ENCODE measurements at regions not wholly inside any gene's neighbourhood (a gene's known extent, or its start where the extent isn't known, plus 50 kb on each side); places are given as distances from the start of the nearest gene placed in this dataset.

- Histone ChIP-seq H3K27ac (ENCODE audit: control insufficient read depth, insufficient read depth, low read length) (no peak overlapping the region), H2AFZ (ENCODE audit: control insufficient read depth, low read length) (no peak overlapping the region), H3K4me2 (ENCODE audit: control insufficient read depth, extremely low read depth, insufficient read depth, low read depth, low read length) (no peak overlapping the region), H3K4me1 (ENCODE audit: control insufficient read depth, extremely low read depth, insufficient read depth, low read length) (no peaks in the 10 kb centered on the region), H3K9ac (ENCODE audit: control insufficient read depth, extremely low read depth, insufficient read depth, low read length) (no peak overlapping the region), H3K9me3 (ENCODE audit: control insufficient read depth, low read depth, low read length) (no peaks in the 10 kb centered on the region), H3K27me3 (ENCODE audit: control insufficient read depth, extremely low read depth, insufficient read depth, low read length) (no peaks in the 10 kb centered on the region), H3K4me3 (ENCODE audit: control insufficient read depth in 2 of 3, extremely low read depth in 1 of 3, insufficient read depth in 2 of 3, low read depth in 1 of 3, low read length in 3 of 3) (no peak overlapping the region), H3K36me3 (ENCODE audit: control insufficient read depth in 2 of 2, extremely low read depth in 1 of 2, insufficient read depth in 2 of 2, low read length in 2 of 2) (no peaks in the 10 kb centered on the region), H4K20me1 (ENCODE audit: control insufficient read depth, extremely low read depth, insufficient read depth, low read length) (no peaks in the 10 kb centered on the region), H3K79me2 (ENCODE audit: control insufficient read depth, insufficient read depth, low read length) (no peaks in the 10 kb centered on the region), H3K9me1 (ENCODE audit: control insufficient read depth, extremely low read depth, insufficient read depth, low read length) (no peaks in the 10 kb centered on the region)
- DNase-seq (ENCODE audit: low read depth, low spot score) (no peak), FAIRE-seq (no peak)
- dilution Hi-C loops (cut with MboI; ENCODE audit: extremely low pct_ligation_motif_present, low sequenced_read_pairs) = no loop called here
- no peak for TF ChIP-seq CTCF (optimal IDR thresholded peaks at IDR 0.05 in 1 of 3, IDR thresholded peaks at IDR 0.05 in 1 of 3, conservative IDR thresholded peaks at IDR 0.05 in 1 of 3; ENCODE audit: extremely low read depth in 1 of 3, insufficient read depth in 2 of 3, low read length in 3 of 3)
- no peak for TF ChIP-seq EZH2 (IDR thresholded peaks at IDR 0.05; ENCODE audit: low read length)
Observed at GRCh38 chr3:170766823-170767575, 103.0 kb downstream of the RPL22L1 start.

GRCh38 chr3:170766253-170766652 lies 103.7 kb downstream of the RPL22L1 start:
- Histone ChIP-seq H3K79me2 (ENCODE audit: control insufficient read depth, insufficient read depth, low read length) (no peaks in the 10 kb centered on the region), H3K27ac (ENCODE audit: control insufficient read depth, insufficient read depth, low read length) (no peak overlapping the region), H3K9me3 (ENCODE audit: control insufficient read depth, low read depth, low read length) (no peaks in the 10 kb centered on the region), H3K4me2 (ENCODE audit: control insufficient read depth, extremely low read depth, insufficient read depth, low read depth, low read length) (no peak overlapping the region), H3K36me3 (ENCODE audit: control insufficient read depth in 2 of 2, extremely low read depth in 1 of 2, insufficient read depth in 2 of 2, low read length in 2 of 2) (no peaks in the 10 kb centered on the region), H3K9me1 (ENCODE audit: control insufficient read depth, extremely low read depth, insufficient read depth, low read length) (no peaks in the 10 kb centered on the region), H2AFZ (ENCODE audit: control insufficient read depth, low read length) (no peak overlapping the region), H3K4me1 (ENCODE audit: control insufficient read depth, extremely low read depth, insufficient read depth, low read length) (no peaks in the 10 kb centered on the region), H3K4me3 (ENCODE audit: control insufficient read depth in 2 of 3, extremely low read depth in 1 of 3, insufficient read depth in 2 of 3, low read depth in 1 of 3, low read length in 3 of 3) (no peak overlapping the region), H3K27me3 (ENCODE audit: control insufficient read depth, extremely low read depth, insufficient read depth, low read length) (no peaks in the 10 kb centered on the region), H3K9ac (ENCODE audit: control insufficient read depth, extremely low read depth, insufficient read depth, low read length) (no peak overlapping the region), H4K20me1 (ENCODE audit: control insufficient read depth, extremely low read depth, insufficient read depth, low read length) (no peaks in the 10 kb centered on the region)
- dilution Hi-C loops (cut with MboI; ENCODE audit: extremely low pct_ligation_motif_present, low sequenced_read_pairs) = no loop called here
- FAIRE-seq = no peak
- TF ChIP-seq EZH2 (IDR thresholded peaks at IDR 0.05; ENCODE audit: low read length) = no peak
- TF ChIP-seq CTCF (optimal IDR thresholded peaks at IDR 0.05 in 1 of 3, IDR thresholded peaks at IDR 0.05 in 1 of 3, conservative IDR thresholded peaks at IDR 0.05 in 1 of 3; ENCODE audit: extremely low read depth in 1 of 3, insufficient read depth in 2 of 3, low read length in 3 of 3) = no peak
- DNase-seq (ENCODE audit: low read depth, low spot score) = no peak
